ENCODE measurements at regions not wholly inside any gene's neighbourhood (a gene's known extent, or its start where the extent isn't known, plus 50 kb on each side); places are given as distances from the start of the nearest gene placed in this dataset.

DNA sequence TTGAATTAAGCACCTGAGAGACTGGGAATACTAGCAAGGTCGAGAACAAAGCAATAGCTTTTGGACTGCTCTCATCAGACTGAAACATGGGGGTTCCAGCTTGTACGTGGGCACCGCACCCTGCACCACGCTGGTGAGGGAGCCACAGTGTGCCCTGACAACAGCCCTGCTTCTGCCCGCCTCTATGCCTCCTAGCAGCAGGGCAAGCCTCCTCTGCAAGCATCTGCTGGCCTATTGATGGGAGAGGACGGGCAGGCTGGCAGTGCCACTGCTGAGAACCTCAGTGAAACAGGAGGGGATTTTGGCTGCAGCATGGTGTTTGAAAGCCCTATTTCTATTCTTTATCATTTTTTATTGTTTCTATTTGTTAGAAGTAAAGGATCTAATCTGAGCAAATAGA lies 146.1 kb upstream of the OTOS start:
- TF ChIP-seq, protein P1, sequence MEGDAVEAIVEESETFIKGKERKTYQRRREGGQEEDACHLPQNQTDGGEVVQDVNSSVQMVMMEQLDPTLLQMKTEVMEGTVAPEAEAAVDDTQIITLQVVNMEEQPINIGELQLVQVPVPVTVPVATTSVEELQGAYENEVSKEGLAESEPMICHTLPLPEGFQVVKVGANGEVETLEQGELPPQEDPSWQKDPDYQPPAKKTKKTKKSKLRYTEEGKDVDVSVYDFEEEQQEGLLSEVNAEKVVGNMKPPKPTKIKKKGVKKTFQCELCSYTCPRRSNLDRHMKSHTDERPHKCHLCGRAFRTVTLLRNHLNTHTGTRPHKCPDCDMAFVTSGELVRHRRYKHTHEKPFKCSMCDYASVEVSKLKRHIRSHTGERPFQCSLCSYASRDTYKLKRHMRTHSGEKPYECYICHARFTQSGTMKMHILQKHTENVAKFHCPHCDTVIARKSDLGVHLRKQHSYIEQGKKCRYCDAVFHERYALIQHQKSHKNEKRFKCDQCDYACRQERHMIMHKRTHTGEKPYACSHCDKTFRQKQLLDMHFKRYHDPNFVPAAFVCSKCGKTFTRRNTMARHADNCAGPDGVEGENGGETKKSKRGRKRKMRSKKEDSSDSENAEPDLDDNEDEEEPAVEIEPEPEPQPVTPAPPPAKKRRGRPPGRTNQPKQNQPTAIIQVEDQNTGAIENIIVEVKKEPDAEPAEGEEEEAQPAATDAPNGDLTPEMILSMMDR (IDR thresholded peaks at IDR 0.05; ENCODE audit: extremely low read depth, insufficient read depth, missing control alignments) = no peak
- no peak for DNase-seq (ENCODE audit: low spot score)
- in situ Hi-C loops (cut with MboI; ENCODE audit: low pct_unique_long_range_greater_than_20kb, low sequenced_read_pairs, unreplicated experiment) = no loop called here

DNA sequence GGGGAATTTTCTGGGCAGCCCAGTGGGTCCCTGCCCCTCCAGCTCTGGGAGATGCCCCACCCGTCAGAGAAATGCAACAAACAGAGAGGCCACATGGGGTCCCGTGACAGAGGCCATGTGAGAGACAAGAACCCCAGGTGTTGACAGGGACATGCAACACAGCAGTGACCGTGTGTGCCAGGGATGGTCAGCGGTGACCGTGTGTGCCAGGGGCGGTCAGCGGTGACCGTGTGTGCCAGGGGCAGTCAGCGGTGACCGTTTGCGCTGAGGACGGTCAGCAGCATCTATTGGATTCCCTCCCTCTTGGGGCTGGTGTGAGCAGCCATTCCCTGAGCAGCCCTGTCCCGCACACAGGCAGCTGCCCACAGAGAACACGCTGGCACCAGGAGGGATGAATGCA lies 146.6 kb upstream of the OTOS start:
- DNase-seq (ENCODE audit: low spot score) = no peak
- in situ Hi-C loops (cut with MboI; ENCODE audit: low pct_unique_long_range_greater_than_20kb, low sequenced_read_pairs, unreplicated experiment) = no loop called here
- TF ChIP-seq, protein P1 (IDR thresholded peaks at IDR 0.05; ENCODE audit: extremely low read depth, insufficient read depth, missing control alignments) = no peak

DNA sequence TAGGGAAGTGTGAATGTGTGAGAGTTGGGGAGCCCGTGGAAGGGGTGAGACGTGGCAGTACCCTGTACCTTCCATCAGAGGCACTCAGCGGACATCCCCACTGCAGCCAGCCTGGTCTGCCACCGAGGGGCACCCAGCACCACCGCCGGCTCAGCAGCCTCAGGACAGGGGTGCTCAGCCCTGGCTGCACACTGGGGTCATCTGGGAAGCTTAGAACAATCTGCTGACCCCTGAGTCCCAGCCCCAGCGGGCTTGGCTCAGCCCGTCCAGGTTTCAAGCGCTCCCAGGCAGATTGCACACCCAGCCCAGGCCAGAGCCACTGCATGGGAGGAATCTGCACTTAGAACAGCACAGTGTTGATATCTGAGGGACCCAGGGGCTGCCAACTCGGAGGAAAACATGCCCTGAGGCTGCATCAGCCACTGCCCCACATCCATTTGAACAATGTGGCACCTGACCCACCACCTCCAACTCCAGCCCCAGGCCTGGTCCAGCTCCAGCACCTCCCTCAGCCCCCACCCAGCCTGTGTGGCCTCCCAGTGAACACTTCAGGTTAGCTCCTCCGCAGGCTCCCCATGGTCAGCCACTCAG lies 147.1 kb upstream of the OTOS start:
- in situ Hi-C loops (cut with MboI; ENCODE audit: low pct_unique_long_range_greater_than_20kb, low sequenced_read_pairs, unreplicated experiment) = no loop called here
- TF ChIP-seq, protein P1 (IDR thresholded peaks at IDR 0.05; ENCODE audit: extremely low read depth, insufficient read depth, missing control alignments) = no peak
- no peak for DNase-seq (ENCODE audit: low spot score)

DNA sequence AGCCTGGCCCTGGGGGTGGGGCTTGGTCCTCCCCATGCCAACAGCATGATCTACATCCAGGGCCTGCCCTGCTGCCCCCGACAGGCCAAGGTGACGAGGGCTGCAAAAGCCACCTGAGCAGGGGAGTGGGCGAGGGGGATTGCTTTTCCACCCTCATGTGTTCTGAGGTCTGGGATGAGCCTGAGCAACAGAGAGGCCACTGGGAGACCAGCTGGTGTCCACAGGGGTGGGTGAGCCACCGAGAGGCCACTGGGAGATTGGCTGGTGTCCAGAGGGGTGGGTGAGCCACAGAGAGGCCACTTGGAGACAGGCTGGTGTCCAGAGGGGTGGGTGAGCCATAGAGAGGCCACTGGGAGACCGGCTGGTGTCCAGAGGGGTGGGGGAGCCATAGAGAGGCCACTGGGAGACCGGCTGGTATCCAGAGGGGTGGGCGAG lies 147.4 kb upstream of the GPC1 start:
- in situ Hi-C loops (cut with MboI; ENCODE audit: low pct_unique_long_range_greater_than_20kb, low sequenced_read_pairs, unreplicated experiment) = no loop called here
- TF ChIP-seq, protein P1 (IDR thresholded peaks at IDR 0.05; ENCODE audit: extremely low read depth, insufficient read depth, missing control alignments) = no peak

DNA sequence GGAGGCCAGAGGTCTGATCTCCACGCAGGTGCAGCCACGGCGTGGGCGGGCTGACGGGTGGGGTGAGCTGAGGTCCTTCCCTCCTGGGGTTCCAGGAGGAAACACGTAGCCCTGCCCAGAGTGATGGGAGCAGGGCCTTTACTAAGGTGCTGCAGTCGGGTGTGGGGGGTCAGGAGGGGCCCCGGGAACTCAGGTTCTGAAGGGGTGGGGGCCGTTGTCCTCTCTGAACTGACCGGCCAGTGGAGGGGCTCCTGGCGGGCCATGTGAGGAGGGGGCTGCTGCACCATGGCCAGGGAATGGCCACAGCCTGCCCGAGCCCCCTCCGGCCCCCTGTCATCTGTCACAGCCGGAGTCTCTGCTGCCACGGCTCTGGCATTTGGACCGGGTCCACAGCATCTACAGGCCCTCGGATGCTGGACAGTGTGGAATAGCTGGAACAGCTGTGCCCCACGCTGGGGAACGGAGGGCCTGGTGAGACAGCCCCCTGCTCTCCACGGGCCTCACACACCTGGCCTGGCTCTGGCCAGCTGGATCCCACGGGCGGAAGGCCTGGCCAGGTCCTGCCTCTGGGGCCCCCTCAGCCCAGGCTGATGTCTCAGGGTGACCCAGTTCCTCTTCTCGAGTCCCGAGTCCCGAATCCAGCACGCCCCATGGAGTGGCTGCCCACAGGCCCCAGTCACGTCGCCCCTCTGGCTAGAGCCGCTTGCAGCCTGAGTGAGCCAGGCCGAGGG lies 145.6 kb upstream of the GPC1 start:
- TF ChIP-seq, protein P1 (IDR thresholded peaks at IDR 0.05; ENCODE audit: extremely low read depth, insufficient read depth, missing control alignments) = no peak
- no peak for DNase-seq (ENCODE audit: low spot score)
- in situ Hi-C loops (cut with MboI; ENCODE audit: low pct_unique_long_range_greater_than_20kb, low sequenced_read_pairs, unreplicated experiment) = no loop called here

More for the DNA sequence above, 147.4 kb upstream of the GPC1 start:
- DNase-seq (ENCODE audit: low spot score) = no peak

DNA sequence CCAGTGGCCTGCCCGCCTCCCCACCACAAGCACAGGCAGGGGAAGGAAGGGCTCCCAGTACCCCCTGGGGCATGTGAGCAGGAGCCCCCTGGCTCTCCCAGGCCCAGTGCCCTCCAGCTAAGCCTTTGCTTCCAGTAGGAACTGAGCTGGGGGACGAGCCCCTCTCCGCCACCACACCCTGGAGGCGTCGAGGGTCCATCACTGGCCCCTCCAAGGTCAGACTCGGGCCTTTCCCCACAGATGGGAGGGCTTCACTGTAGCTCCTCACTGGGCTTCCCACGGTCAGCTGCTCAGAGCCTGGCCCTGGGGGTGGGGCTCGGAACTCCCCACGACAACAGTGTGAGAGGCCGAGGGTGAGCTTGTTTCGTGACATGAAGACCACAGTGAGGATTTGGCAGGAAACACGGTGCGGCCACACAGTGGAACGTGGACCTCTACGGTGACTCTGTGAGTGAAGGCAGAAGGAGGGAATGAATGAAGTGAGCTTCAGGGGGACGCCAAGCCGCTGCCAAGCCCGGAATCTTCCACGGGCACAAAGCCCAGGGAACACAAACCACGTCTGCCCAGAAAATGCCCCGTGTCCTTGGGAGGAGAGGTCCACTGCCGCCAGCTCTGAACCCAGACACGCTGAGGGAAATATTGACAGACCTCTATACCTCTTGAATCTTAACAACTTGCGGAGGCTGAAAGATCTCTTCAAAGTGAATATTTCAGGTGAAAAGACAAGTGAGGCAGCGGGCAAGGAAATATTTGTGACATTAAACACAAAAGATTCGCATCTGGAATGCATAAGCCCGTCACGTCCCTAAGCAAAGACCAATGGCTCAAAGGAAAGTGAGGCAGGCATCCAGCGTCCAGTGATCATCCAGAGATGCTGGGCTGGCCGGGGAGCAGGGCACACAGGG lies 144.8 kb upstream of the GPC1 start:
- TF ChIP-seq, protein P1 (IDR thresholded peaks at IDR 0.05; ENCODE audit: extremely low read depth, insufficient read depth, missing control alignments) = no peak
- no peak for DNase-seq (ENCODE audit: low spot score)
- in situ Hi-C loops (cut with MboI; ENCODE audit: low pct_unique_long_range_greater_than_20kb, low sequenced_read_pairs, unreplicated experiment) = no loop called here
